H1 (cell line): ENCODE measurements at regions not wholly inside any gene's neighbourhood (a gene's known extent, or its start where the extent isn't known, plus 50 kb on each side); places are given as distances from the start of the nearest gene placed in this dataset.

Experiments used
- CTCF ChIA-PET: fragments of 300-600 bp; sonication (Branson Sonifier 250); formaldehyde crosslinking; loops from one replicate; lab custom pipeline; 2021; ENCODE audit not compliant: partially characterized antibody; lab: Charles Lee
- POLR2A ChIA-PET: fragments of 300-600 bp; sonication (Branson Sonifier 250); formaldehyde crosslinking; loops from one replicate; lab custom pipeline; 2021; ENCODE audit warnings: inconsistent platforms; ENCODE audit not compliant: partially characterized antibody; lab: Charles Lee
- DNase-seq, 2 experiments: peaks; one replicate each; pipeline versions ENCODE4 v3.0.0 to v3.0.0-alpha.2; 2010 to 2022; ENCODE audit warnings: low spot score in 2 of 2, low read depth in 1 of 2, mixed read lengths in 1 of 2
- FAIRE-seq: peaks from 2 replicates; lab custom pipeline; 2011; peaks lifted over from hg19 to GRCh38; lab: Jason Lieb, UNC
- H2AFZ ChIP-seq: 2 replicates; pipeline ENCODE4 v1.8.1; 2012; ENCODE audit warnings: low read length, inconsistent platforms
- H2AK5ac ChIP-seq: 2 replicates; pipeline ENCODE4 v1.6.1; 2013; ENCODE audit warnings: low read depth, low read length
- H2BK120ac ChIP-seq: replicated peaks from 2 replicates; pipeline ENCODE3; 2013; ENCODE audit warnings: low read depth, low read length, inconsistent platforms
- H2BK12ac ChIP-seq: 2 replicates; pipeline ENCODE4 v1.6.1; 2013; ENCODE audit warnings: low read depth, low read length
- H2BK15ac ChIP-seq: 2 replicates; pipeline ENCODE4 v1.6.1; 2013; ENCODE audit warnings: low read length
- H2BK20ac ChIP-seq: 2 replicates; pipeline ENCODE4 v1.6.1; 2013; ENCODE audit warnings: low read length
- H2BK5ac ChIP-seq: 2 replicates; pipeline ENCODE4 v1.6.1; 2013; ENCODE audit warnings: low read depth, low read length
- H3K14ac ChIP-seq: 2 replicates; pipeline ENCODE4 v1.6.1; 2013; ENCODE audit warnings: inconsistent platforms; ENCODE audit not compliant: insufficient read length
- H3K18ac ChIP-seq: 2 replicates; pipeline ENCODE4 v1.6.1; 2013; ENCODE audit warnings: low read length; ENCODE audit errors: extremely low read depth
- H3K23ac ChIP-seq: 2 replicates; pipeline ENCODE4 v1.6.1; 2013; ENCODE audit warnings: inconsistent platforms; ENCODE audit not compliant: insufficient read length
- H3K23me2 ChIP-seq: 2 replicates; pipeline ENCODE4 v1.6.1; 2013; ENCODE audit warnings: low read depth, low read length
- H3K27ac ChIP-seq: 2 replicates; pipeline ENCODE4 v1.6.1; 2011; ENCODE audit warnings: low read depth, low read length, inconsistent platforms
- H3K27me3 ChIP-seq, 4 experiments: replicated peaks in 1 of 4; 1 replicate in 1 of 4; 2 replicates in 3 of 4; pipeline versions ENCODE4 v1.6.1 to v1.8.1; 2011 to 2013; ENCODE audit warnings: low read length in 3 of 4, mild to moderate bottlenecking in 3 of 4, inconsistent platforms in 2 of 4, mixed read lengths in 2 of 4, moderate library complexity in 1 of 4; ENCODE audit not compliant: control insufficient read depth in 3 of 4, insufficient read depth in 3 of 4; ENCODE audit errors: extremely low read depth in 1 of 4
- H3K36me3 ChIP-seq, 4 experiments: 2 replicates each; pipeline versions ENCODE4 v1.6.1 to v1.8.1; 2011 to 2013; ENCODE audit warnings: mild to moderate bottlenecking in 4 of 4, low read length in 3 of 4, moderate library complexity in 2 of 4, control low read depth in 1 of 4, inconsistent platforms in 1 of 4; ENCODE audit not compliant: insufficient read depth in 4 of 4, control insufficient read depth in 2 of 4
- H3K4ac ChIP-seq: replicated peaks from 2 replicates; pipeline ENCODE3; 2013; ENCODE audit warnings: low read length, low read depth, mixed read lengths, inconsistent platforms; ENCODE audit not compliant: insufficient read length
- H3K4me1 ChIP-seq, 4 experiments: replicated peaks in 1 of 4; 1 replicate in 1 of 4; 2 replicates in 3 of 4; pipeline versions ENCODE4 v1.6.1 to v1.8.1; 2011 to 2013; ENCODE audit warnings: low read length in 3 of 4, inconsistent platforms in 2 of 4, mixed read lengths in 1 of 4; ENCODE audit not compliant: insufficient read depth in 4 of 4, control insufficient read depth in 3 of 4
- H3K4me2 ChIP-seq, 2 experiments: 2 replicates each; pipeline versions ENCODE4 v1.6.1 to v1.8.1; 2011 to 2013; ENCODE audit warnings: low read depth in 2 of 2, low read length in 2 of 2, control low read depth in 1 of 2, inconsistent platforms in 1 of 2, mild to moderate bottlenecking in 1 of 2; ENCODE audit not compliant: insufficient read depth in 1 of 2
- H3K4me3 ChIP-seq, 4 experiments: fragments of 200-600, 300-600 bp in 1 of 4; sonication (generic), shearing (Covaris generic), sonication (Bioruptor Twin) in 1 of 4; 2 replicates each; pipeline versions ENCODE4 v1.5.1 to v1.8.1; 2011 to 2016; ENCODE audit warnings: low read length in 4 of 4, low read depth in 3 of 4, control low read depth in 2 of 4, inconsistent platforms in 2 of 4, mild to moderate bottlenecking in 2 of 4, mixed read lengths in 1 of 4, moderate library complexity in 1 of 4; ENCODE audit not compliant: insufficient read depth in 2 of 4; ENCODE audit errors: extremely low read depth in 1 of 4
- H3K56ac ChIP-seq: replicated peaks from 2 replicates; pipeline ENCODE3; 2013; ENCODE audit warnings: low read depth, mild to moderate bottlenecking, mixed read lengths, low read length, inconsistent platforms; ENCODE audit not compliant: insufficient read length
- H3K79me1 ChIP-seq: 2 replicates; pipeline ENCODE4 v1.6.1; 2013; ENCODE audit warnings: low read depth, low read length, control low read depth
- H3K79me2 ChIP-seq, 2 experiments: 2 replicates each; pipeline versions ENCODE4 v1.6.1 to v1.8.1; 2012 to 2013; ENCODE audit warnings: low read length in 2 of 2, mild to moderate bottlenecking in 2 of 2, inconsistent platforms in 1 of 2; ENCODE audit not compliant: insufficient read depth in 2 of 2, control insufficient read depth in 1 of 2
- H3K9ac ChIP-seq, 4 experiments: replicated peaks in 1 of 4; 1 replicate in 1 of 4; 2 replicates in 3 of 4; pipeline versions ENCODE4 v1.6.1 to v1.8.1; 2011 to 2013; ENCODE audit warnings: low read depth in 3 of 4, low read length in 3 of 4, control low read depth in 2 of 4, mild to moderate bottlenecking in 2 of 4, moderate library complexity in 2 of 4, inconsistent platforms in 1 of 4; ENCODE audit errors: extremely low read depth in 1 of 4
- H3K9me3 ChIP-seq, 2 experiments: 2 replicates each; pipeline versions ENCODE4 v1.6.1 to v1.8.1; 2012 to 2013; ENCODE audit warnings: mild to moderate bottlenecking in 2 of 2, moderate library complexity in 2 of 2, control low read depth in 1 of 2, inconsistent platforms in 1 of 2, low read depth in 1 of 2, low read length in 1 of 2, mixed read lengths in 1 of 2; ENCODE audit not compliant: insufficient read depth in 2 of 2
- H4K20me1 ChIP-seq, 2 experiments: replicated peaks in 1 of 2; 2 replicates each; pipeline versions ENCODE3 to v1.8.1; 2011 to 2013; ENCODE audit warnings: inconsistent platforms in 2 of 2, low read length in 2 of 2, mild to moderate bottlenecking in 1 of 2; ENCODE audit not compliant: insufficient read depth in 2 of 2, control insufficient read depth in 1 of 2
- H4K5ac ChIP-seq: 2 replicates; pipeline ENCODE4 v1.6.1; 2013; ENCODE audit warnings: low read length, low read depth, mixed read lengths, inconsistent platforms; ENCODE audit not compliant: insufficient read length
- H4K8ac ChIP-seq: 2 replicates; pipeline ENCODE4 v1.8.0; 2013; ENCODE audit warnings: mild to moderate bottlenecking, moderate library complexity, low read length, inconsistent platforms; ENCODE audit not compliant: insufficient read depth; ENCODE audit errors: extremely low read depth
- H4K91ac ChIP-seq: replicated peaks from 2 replicates; pipeline ENCODE3; 2013; ENCODE audit warnings: low read length, mixed read lengths, inconsistent platforms; ENCODE audit not compliant: insufficient read length
- BCL11A ChIP-seq, 2 experiments: IDR thresholded peaks; one replicate each; pipeline ENCODE4 v1.6.1; 2011; ENCODE audit warnings: low read depth in 2 of 2, low read length in 2 of 2, mild to moderate bottlenecking in 2 of 2
- CBX5 ChIP-seq: fragments of 300-800, 300-1000 bp; sonication (generic); IDR thresholded peaks from 2 replicates; pipeline ENCODE4 v1.7.1; 2016; ENCODE audit warnings: antibody characterized with exemption, low read length, low read depth
- CHD1 ChIP-seq: IDR thresholded peaks from 2 replicates; pipeline ENCODE4 v1.6.1; 2012; ENCODE audit warnings: low read depth, low read length, improper control_type of control experiment
- EP300 ChIP-seq, 2 experiments: IDR thresholded peaks; 1 replicate in 1 of 2; 2 replicates in 1 of 2; pipeline ENCODE4 v1.6.1; 2011 to 2012; ENCODE audit warnings: low read depth in 2 of 2, low read length in 2 of 2, mild to moderate bottlenecking in 2 of 2, borderline replicate concordance in 1 of 2, inconsistent platforms in 1 of 2, moderate library complexity in 1 of 2
- HDAC2 ChIP-seq, 2 experiments: fragments of 300-600 bp in 1 of 2; sonication (generic) in 1 of 2; IDR thresholded peaks; 2 replicates each; pipeline ENCODE4 v1.6.1; 2011 to 2012; ENCODE audit warnings: low read depth in 2 of 2, low read length in 2 of 2, mild to moderate bottlenecking in 2 of 2, moderate library complexity in 2 of 2, borderline replicate concordance in 1 of 2, inconsistent platforms in 1 of 2
- KDM1A ChIP-seq: fragments of 200-600, 300-600 bp; sonication (generic); IDR thresholded peaks from 2 replicates; pipeline ENCODE4 v1.7.1; 2016; ENCODE audit warnings: mild to moderate bottlenecking, low read length, borderline replicate concordance
- KDM5A ChIP-seq: fragments of 200-600 bp; IDR thresholded peaks from 2 replicates; pipeline ENCODE4 v1.7.1; 2012; ENCODE audit warnings: mild to moderate bottlenecking, low read length, inconsistent platforms, mixed read lengths
- MAFK ChIP-seq: IDR thresholded peaks from 2 replicates; pipeline ENCODE4 v1.6.1; 2012; ENCODE audit warnings: low read depth, mild to moderate bottlenecking, improper control_type of control experiment, low read length
- NANOG ChIP-seq: IDR thresholded peaks from 2 replicates; pipeline ENCODE4 v1.6.1; 2011; ENCODE audit warnings: low read length, low read depth, mild to moderate bottlenecking, inconsistent platforms; ENCODE audit not compliant: insufficient read depth, poor library complexity, severe bottlenecking
- POLR2A ChIP-seq, 2 experiments: IDR thresholded peaks; 1 replicate in 1 of 2; 2 replicates in 1 of 2; pipeline ENCODE4 v1.6.1; 2011; ENCODE audit warnings: low read depth in 2 of 2, low read length in 2 of 2, mild to moderate bottlenecking in 2 of 2; ENCODE audit errors: control extremely low read depth in 1 of 2
- RFX5 ChIP-seq: IDR thresholded peaks from 2 replicates; pipeline ENCODE4 v1.6.1; 2011; ENCODE audit warnings: low read depth, low read length, improper control_type of control experiment, borderline replicate concordance
- SAP30 ChIP-seq: fragments of 300-600 bp; sonication (generic); IDR thresholded peaks from 2 replicates; pipeline ENCODE4 v1.7.1; 2012; ENCODE audit warnings: low read length, moderate library complexity, mild to moderate bottlenecking, inconsistent platforms; ENCODE audit not compliant: insufficient read depth, insufficient replicate concordance
- TEAD4 ChIP-seq: IDR thresholded peaks from 2 replicates; pipeline ENCODE4 v1.6.1; 2012; ENCODE audit warnings: low read depth, low read length, inconsistent platforms, mixed read lengths
- WGBS, 2 experiments: shearing (Covaris generic) in 1 of 2; methylation state at CpG; one replicate each; pipeline versions ENCODE4 v1.1.6 to v1.1.7; 2013 to 2015; ENCODE audit warnings: low lambda C conversion rate in 2 of 2, mixed read lengths in 2 of 2, inconsistent platforms in 1 of 2, low coverage in 1 of 2, missing lambda C conversion rate in 1 of 2; ENCODE audit not compliant: insufficient replicate concordance in 2 of 2, insufficient coverage in 1 of 2, insufficient read length in 1 of 2; ENCODE audit errors: extremely low coverage in 1 of 2, missing lambda C conversion rate in 1 of 2; 5-methylcytosine and 5-hydroxymethylcytosine counted together
- TF ChIP-seq, protein P1 (sequence below): IDR thresholded peaks from 2 replicates; pipeline ENCODE4 v1.6.1; 2012; ENCODE audit warnings: inconsistent platforms

GRCh38 chr13:85640727-85641126 lies 158.5 kb downstream of the SLITRK6 start:
- no peak overlapping the region for H3K4ac ChIP-seq
- no peak overlapping the region for H3K4me3 ChIP-seq
- no peak overlapping the region for H2BK15ac ChIP-seq
- H2AFZ ChIP-seq, result no peak overlapping the region
- H3K4me2 ChIP-seq, result no peak overlapping the region
- no peak overlapping the region for H4K8ac ChIP-seq
- H3K79me2 ChIP-seq, result no peaks in the 10 kb centered on the region
- H3K56ac ChIP-seq, result no peak overlapping the region
- no peaks in the 10 kb centered on the region for H3K23me2 ChIP-seq
- H3K9me3 ChIP-seq, result peaks cover 2 to 4% of the 10 kb centered on the region in 2 experiments; a peak in 1 of 4 replicates
- no peak overlapping the region for H3K9ac ChIP-seq
- no peak overlapping the region for H2AK5ac ChIP-seq
- ChIA-PET CTCF (no interaction called here), POLR2A (no interaction called here)
- H2BK120ac ChIP-seq, result no peak overlapping the region
- no peak overlapping the region for H2BK5ac ChIP-seq
- H2BK20ac ChIP-seq, result no peak overlapping the region
- H3K4me1 ChIP-seq, result no peaks in the 10 kb centered on the region
- no peak overlapping the region for H4K91ac ChIP-seq
- no peak overlapping the region for H3K23ac ChIP-seq
- H3K79me1 ChIP-seq, result no peaks in the 10 kb centered on the region
- H3K27me3 ChIP-seq, result no peaks in the 10 kb centered on the region
- no peaks in the 10 kb centered on the region for H3K36me3 ChIP-seq
- H3K27ac ChIP-seq, result no peak overlapping the region
- FAIRE-seq (no peak), DNase-seq (no peak)
- WGBS, 2 experiments, result 95% methylated on average over 3 of the region's 3 CpGs; no CpG with 5 or more reads in 1 of the 2 experiments
- H3K14ac ChIP-seq, result no peak overlapping the region
- no peak overlapping the region for H4K5ac ChIP-seq
- H2BK12ac ChIP-seq, result no peak overlapping the region
- no peak overlapping the region for H3K18ac ChIP-seq
- H4K20me1 ChIP-seq, result no peaks in the 10 kb centered on the region
- TF ChIP-seq KDM5A (no peak), KDM1A (no peak), TEAD4 (no peak), HDAC2 (IDR thresholded peaks at IDR 0.05; ENCODE audit: borderline replicate concordance in 1 of 2, low read depth in 2 of 2, low read length in 2 of 2) (no peak), POLR2A (IDR thresholded peaks at IDR 0.05; ENCODE audit: control extremely low read depth in 1 of 2, low read depth in 2 of 2, low read length in 2 of 2) (no peak), NANOG (no peak), SAP30 (no peak), CHD1 (no peak), CBX5 (no peak), BCL11A (IDR thresholded peaks at IDR 0.05; ENCODE audit: low read depth in 2 of 2, low read length in 2 of 2) (no peak), EP300 (IDR thresholded peaks at IDR 0.05; ENCODE audit: borderline replicate concordance in 1 of 2, low read depth in 2 of 2, low read length in 2 of 2) (no peak), RFX5 (no peak), MAFK (no peak)
- TF ChIP-seq, protein P1, sequence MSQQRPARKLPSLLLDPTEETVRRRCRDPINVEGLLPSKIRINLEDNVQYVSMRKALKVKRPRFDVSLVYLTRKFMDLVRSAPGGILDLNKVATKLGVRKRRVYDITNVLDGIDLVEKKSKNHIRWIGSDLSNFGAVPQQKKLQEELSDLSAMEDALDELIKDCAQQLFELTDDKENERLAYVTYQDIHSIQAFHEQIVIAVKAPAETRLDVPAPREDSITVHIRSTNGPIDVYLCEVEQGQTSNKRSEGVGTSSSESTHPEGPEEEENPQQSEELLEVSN, result no peak
